ENCODE measurements at regions not wholly inside any gene's neighbourhood (a gene's known extent, or its start where the extent isn't known, plus 50 kb on each side); places are given as distances from the start of the nearest gene placed in this dataset.

DNA sequence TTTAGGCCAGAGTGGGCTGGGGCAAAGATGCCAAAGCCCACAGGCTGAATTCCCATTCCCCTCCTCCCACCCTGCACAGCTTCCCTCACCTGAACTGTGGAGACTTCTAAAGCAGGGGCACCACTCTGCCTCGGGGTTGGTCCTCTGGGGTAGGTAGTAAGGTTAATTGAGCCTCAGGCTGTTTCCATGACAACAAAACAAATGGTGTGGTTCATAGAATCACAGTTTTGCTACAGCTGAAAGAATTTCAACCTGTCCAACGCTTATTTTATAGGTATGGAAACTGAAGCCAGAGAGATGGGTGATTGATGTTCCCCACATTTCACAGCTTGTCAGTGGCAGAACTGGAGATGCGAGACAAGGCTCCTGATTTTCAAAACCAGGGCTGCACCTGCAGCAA lies 109.5 kb downstream of the SNX19 start:
- DNase-seq (ENCODE audit: low read depth), result no peak
- no peak overlapping the region for H3K4me3 ChIP-seq (ENCODE audit: low read depth, low read length)
- TF ChIP-seq CTCF (IDR thresholded peaks at IDR 0.05; ENCODE audit: low read depth, low read length, missing control alignments), result no peak
- in situ Hi-C loops (cut with HindIII; ENCODE audit: low sequenced_read_pairs), result no loop called here

GRCh38 chr11:130808541-130808940 lies 107.7 kb downstream of the SNX19 start:
- in situ Hi-C loops (cut with HindIII; ENCODE audit: low sequenced_read_pairs), result no loop called here
- TF ChIP-seq CTCF (IDR thresholded peaks at IDR 0.05; ENCODE audit: low read depth, low read length, missing control alignments), result no peak
- DNase-seq (ENCODE audit: low read depth), result no peak

DNA sequence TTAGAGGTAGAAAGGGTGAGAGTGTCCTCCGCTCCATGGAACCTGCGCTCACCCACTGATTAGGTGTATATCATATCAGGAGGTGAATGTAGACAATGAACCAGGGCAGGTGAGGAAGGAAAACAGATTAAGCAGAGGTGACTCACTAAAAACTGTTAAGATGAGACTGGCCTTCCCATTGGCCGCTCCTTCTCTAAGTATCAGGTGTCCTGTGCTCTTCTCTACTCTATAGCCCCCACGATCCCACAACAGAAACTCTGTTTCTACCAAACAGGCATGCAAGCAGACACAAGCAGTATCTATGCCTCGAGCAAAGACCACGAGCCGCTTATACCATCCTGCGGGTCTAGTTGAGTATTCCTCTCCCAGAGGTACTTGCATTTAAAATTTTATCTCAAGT lies 103.1 kb downstream of the SNX19 start:
- no peak overlapping the region for H3K4me3 ChIP-seq (ENCODE audit: low read depth, low read length)
- in situ Hi-C loops (cut with HindIII; ENCODE audit: low sequenced_read_pairs), result no loop called here
- DNase-seq (ENCODE audit: low read depth), result no peak
- TF ChIP-seq CTCF (IDR thresholded peaks at IDR 0.05; ENCODE audit: low read depth, low read length, missing control alignments), result no peak

More at GRCh38 chr11:130808541-130808940, 107.7 kb downstream of the SNX19 start:
- H3K4me3 ChIP-seq (ENCODE audit: low read depth, low read length), result no peak overlapping the region

- DNase-seq (ENCODE audit: low read depth), result no peak
- no peak overlapping the region for H3K4me3 ChIP-seq (ENCODE audit: low read depth, low read length)
- in situ Hi-C loops (cut with HindIII; ENCODE audit: low sequenced_read_pairs), result no loop called here
- TF ChIP-seq CTCF (IDR thresholded peaks at IDR 0.05; ENCODE audit: low read depth, low read length, missing control alignments), result no peak
These were observed 102.6 kb downstream of the SNX19 start for GRCh38 chr11:130813638-130814037.

DNA sequence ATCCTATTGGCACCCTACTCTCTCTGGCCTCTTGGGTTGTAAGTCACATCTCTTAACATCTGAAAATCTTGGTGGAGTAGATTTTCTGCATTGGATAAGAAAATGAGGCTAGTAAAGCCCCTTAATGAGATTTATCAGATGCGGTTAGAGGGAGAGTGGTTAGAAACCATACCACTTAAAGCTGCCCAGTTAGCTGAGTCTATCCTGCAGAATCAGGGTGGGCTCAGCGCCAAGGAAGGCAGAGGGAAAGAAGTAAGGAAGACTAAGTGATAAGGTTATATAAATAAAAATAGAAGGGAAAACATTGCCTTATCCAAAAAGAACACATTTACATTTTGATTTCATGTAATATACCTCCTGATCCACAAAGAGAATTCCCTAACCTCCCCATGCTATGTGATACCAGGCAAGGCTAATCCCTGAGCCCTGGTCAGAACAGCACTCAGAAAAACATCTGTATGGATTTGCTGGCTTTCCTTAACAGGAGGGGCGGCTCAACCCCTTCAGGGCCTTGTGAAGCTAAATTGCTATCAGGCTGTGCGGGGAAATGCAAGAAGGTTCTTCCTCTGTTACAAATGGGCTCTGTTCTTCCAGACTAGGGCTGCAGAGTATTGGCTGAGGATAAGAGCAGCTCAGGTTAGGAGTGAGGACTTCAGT lies 101.7 kb downstream of the SNX19 start:
- TF ChIP-seq CTCF (IDR thresholded peaks at IDR 0.05; ENCODE audit: low read depth, low read length, missing control alignments), result no peak
- DNase-seq (ENCODE audit: low read depth), result no peak
- no peak overlapping the region for H3K4me3 ChIP-seq (ENCODE audit: low read depth, low read length)
- in situ Hi-C loops (cut with HindIII; ENCODE audit: low sequenced_read_pairs), result no loop called here

DNA sequence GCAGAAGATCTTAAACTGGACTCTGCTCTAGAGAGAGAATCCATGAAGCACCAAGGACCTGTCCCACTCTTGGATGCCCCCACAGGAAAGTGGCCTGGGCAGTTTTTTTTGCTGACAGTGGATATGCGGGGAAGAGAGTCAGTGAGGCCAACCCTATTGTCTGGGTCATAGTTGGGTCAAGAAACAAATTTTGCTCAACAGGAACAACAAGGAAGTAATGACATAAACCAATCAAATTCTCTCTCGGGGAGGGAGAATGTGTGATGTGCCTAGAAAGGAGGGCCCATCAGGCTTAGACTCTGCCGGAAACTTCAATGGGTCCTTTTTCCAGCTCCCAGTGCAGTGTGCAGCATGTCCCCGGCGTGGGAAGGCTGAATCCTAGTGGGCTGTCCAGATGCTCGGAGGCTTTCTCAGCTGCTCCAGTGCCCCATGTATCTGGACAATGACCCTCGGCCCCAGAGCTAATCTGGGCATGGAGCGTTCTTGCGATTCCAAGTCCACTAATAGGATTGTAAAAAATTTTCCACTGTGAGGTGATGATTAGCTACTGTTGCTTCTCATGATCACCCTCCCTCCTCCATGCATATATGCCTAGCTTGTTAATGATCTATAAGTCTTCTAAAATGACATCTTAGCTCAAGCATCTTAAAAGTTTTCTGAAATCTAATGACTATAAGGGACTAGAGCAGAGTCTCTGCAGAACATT lies 101.0 kb downstream of the SNX19 start:
- no peak overlapping the region for H3K4me3 ChIP-seq (ENCODE audit: low read depth, low read length)
- no peak for TF ChIP-seq CTCF (IDR thresholded peaks at IDR 0.05; ENCODE audit: low read depth, low read length, missing control alignments)
- no peak for DNase-seq (ENCODE audit: low read depth)
- in situ Hi-C loops (cut with HindIII; ENCODE audit: low sequenced_read_pairs), result no loop called here

Measured in astrocyte of the cerebellum (primary cell).